GM23338 (cell line): ENCODE measurements at regions not wholly inside any gene's neighbourhood (a gene's known extent, or its start where the extent isn't known, plus 50 kb on each side); places are given as distances from the start of the nearest gene placed in this dataset.

Experiments
- ATAC-seq: fragments of 200-7000 bp; cut with Tn5 transposase; 3 replicates; pipeline ENCODE4 v1.9.1; 2020
- DNase-seq: peaks from one replicate; pipeline ENCODE4 v3.0.0-alpha.2; 2015; ENCODE audit warnings: low spot score
- H2AFZ ChIP-seq: fragments of 200-600 bp; sonication (generic); 2 replicates; pipeline ENCODE4 v1.8.0; 2016; ENCODE audit warnings: antibody characterized with exemption, mild to moderate bottlenecking, moderate library complexity
- H3F3A ChIP-seq: fragments of 200-600 bp; sonication (generic); replicated peaks from 2 replicates; pipeline ENCODE4 v1.8.0; 2017; ENCODE audit warnings: antibody characterized with exemption, mixed run types, low read depth
- H3K27ac ChIP-seq: fragments of 200-600 bp; sonication (generic); 2 replicates; pipeline ENCODE4 v1.6.1; 2016; ENCODE audit warnings: low read depth
- H3K27me3 ChIP-seq: fragments of 200-600 bp; sonication (generic); 2 replicates; pipeline ENCODE4 v1.8.0; 2016; ENCODE audit warnings: mild to moderate bottlenecking, mixed run types, moderate library complexity; ENCODE audit not compliant: insufficient read depth
- H3K36me3 ChIP-seq: fragments of 200-600 bp; sonication (generic); 2 replicates; pipeline ENCODE4 v1.8.0; 2016; ENCODE audit warnings: mild to moderate bottlenecking; ENCODE audit not compliant: insufficient read depth
- H3K4me1 ChIP-seq: fragments of 200-600 bp; sonication (generic); 2 replicates; pipeline ENCODE4 v1.8.0; 2016; ENCODE audit warnings: mild to moderate bottlenecking, moderate library complexity; ENCODE audit not compliant: insufficient read depth
- H3K4me2 ChIP-seq: fragments of 200-600 bp; sonication (generic); 2 replicates; pipeline ENCODE4 v1.7.1; 2017; ENCODE audit warnings: mixed run types
- H3K4me3 ChIP-seq: fragments of 200-600 bp; sonication (generic); 2 replicates; pipeline ENCODE4 v1.6.1; 2016; ENCODE audit warnings: mixed run types
- H3K79me2 ChIP-seq: fragments of 200-600 bp; sonication (generic); replicated peaks from 2 replicates; pipeline ENCODE4 v1.8.0; 2017; ENCODE audit warnings: mild to moderate bottlenecking; ENCODE audit not compliant: insufficient read depth
- H3K9me2 ChIP-seq: fragments of 200-600 bp; sonication (generic); 2 replicates; pipeline ENCODE4 v1.8.0; 2017; ENCODE audit not compliant: insufficient read depth
- H4K20me1 ChIP-seq: fragments of 200-600 bp; sonication (generic); replicated peaks from 2 replicates; pipeline ENCODE4 v1.8.0; 2017; ENCODE audit warnings: mild to moderate bottlenecking; ENCODE audit not compliant: insufficient read depth
- H3K27ac Mint-ChIP-seq: 2 replicates; pipeline ENCODE4 v1.8.0; 2020; ENCODE audit warnings: inconsistent platforms, mild to moderate bottlenecking, moderate library complexity, mixed read lengths
- H3K27me3 Mint-ChIP-seq: 3 replicates; pipeline ENCODE4 v1.8.0; 2022; ENCODE audit warnings: low read depth, mild to moderate bottlenecking, moderate library complexity, mixed read lengths, inconsistent platforms; ENCODE audit not compliant: insufficient read depth, poor library complexity
- H3K36me3 Mint-ChIP-seq: 3 replicates; pipeline ENCODE4 v1.8.0; 2021; ENCODE audit warnings: low read depth, mild to moderate bottlenecking, inconsistent platforms, moderate library complexity, mixed read lengths
- H3K4me1 Mint-ChIP-seq: 3 replicates; pipeline ENCODE4 v1.8.0; 2020; ENCODE audit warnings: mild to moderate bottlenecking, inconsistent platforms, mixed read lengths
- H3K4me3 Mint-ChIP-seq: 3 replicates; pipeline ENCODE4 v1.8.0; 2021; ENCODE audit warnings: moderate library complexity, mild to moderate bottlenecking, inconsistent platforms, mixed read lengths
- H3K9me3 Mint-ChIP-seq: 3 replicates; pipeline ENCODE4 v1.8.0; 2020; ENCODE audit warnings: moderate library complexity, mild to moderate bottlenecking, inconsistent platforms, mixed read lengths
- CREB1 ChIP-seq: fragments of 250-450 bp; sonication (Bioruptor Pico); IDR thresholded peaks from 2 replicates; pipeline ENCODE4 v1.5.0; 2020; ENCODE audit warnings: low read depth, mild to moderate bottlenecking, moderate library complexity
- CTCF ChIP-seq, 2 experiments: fragments of 200-600 bp in 1 of 2; sonication (generic) in 1 of 2; conservative IDR thresholded peaks; 2 replicates each; pipeline versions ENCODE4 v1.5.1 to v1.6.1; 2016 to 2017; ENCODE audit warnings: antibody characterized with exemption in 2 of 2, low read depth in 2 of 2, mild to moderate bottlenecking in 2 of 2, moderate library complexity in 1 of 2
- EZH2 ChIP-seq: fragments of 200-600 bp; sonication (generic); IDR thresholded peaks from one replicate; pipeline ENCODE4 v1.8.0; 2017; ENCODE audit warnings: antibody characterized with exemption, mild to moderate bottlenecking, low read depth; ENCODE audit not compliant: unreplicated experiment
- EZH2phosphoT487 ChIP-seq: fragments of 200-600 bp; sonication (generic); IDR thresholded peaks from one replicate; pipeline ENCODE4 v1.8.1; 2018; ENCODE audit warnings: antibody characterized with exemption; ENCODE audit not compliant: unreplicated experiment
- JUNB ChIP-seq: IDR thresholded peaks from one replicate; pipeline ENCODE4 v1.6.1; 2016; ENCODE audit warnings: antibody characterized with exemption; ENCODE audit not compliant: unreplicated experiment
- NANOG ChIP-seq: IDR thresholded peaks from 2 replicates; pipeline ENCODE4 v1.6.1; 2016; ENCODE audit warnings: antibody characterized with exemption, borderline replicate concordance
- POLR2AphosphoS5 ChIP-seq: IDR thresholded peaks from 2 replicates; pipeline ENCODE4 v1.6.1; 2016; ENCODE audit warnings: antibody characterized with exemption, low read depth
- REST ChIP-seq: IDR thresholded peaks from one replicate; pipeline ENCODE4 v1.6.1; 2018; ENCODE audit warnings: antibody characterized with exemption; ENCODE audit not compliant: unreplicated experiment
- STAT1 ChIP-seq: IDR thresholded peaks from one replicate; pipeline ENCODE4 v1.6.1; 2016; ENCODE audit warnings: antibody characterized with exemption; ENCODE audit not compliant: unreplicated experiment
- ZNF114 ChIP-seq: fragments of 250-450 bp; sonication (Bioruptor Pico); IDR thresholded peaks from 2 replicates; pipeline ENCODE4 v1.5.0; 2020; ENCODE audit warnings: mild to moderate bottlenecking, moderate library complexity
- ZNF331 ChIP-seq: fragments of 250-450 bp; sonication (Bioruptor Pico); IDR thresholded peaks from 2 replicates; pipeline ENCODE4 v1.5.0; 2020; ENCODE audit warnings: low read depth, mild to moderate bottlenecking, moderate library complexity
- TF ChIP-seq, protein P1 (sequence below): fragments of 250-450 bp; sonication (Bioruptor Pico); IDR thresholded peaks from 2 replicates; pipeline ENCODE4 v1.5.0; 2020; ENCODE audit warnings: mild to moderate bottlenecking, moderate library complexity
- TF ChIP-seq, protein P2 (sequence below): IDR thresholded peaks from 2 replicates; pipeline ENCODE4 v1.6.1; 2016; ENCODE audit warnings: antibody characterized with exemption

DNA sequence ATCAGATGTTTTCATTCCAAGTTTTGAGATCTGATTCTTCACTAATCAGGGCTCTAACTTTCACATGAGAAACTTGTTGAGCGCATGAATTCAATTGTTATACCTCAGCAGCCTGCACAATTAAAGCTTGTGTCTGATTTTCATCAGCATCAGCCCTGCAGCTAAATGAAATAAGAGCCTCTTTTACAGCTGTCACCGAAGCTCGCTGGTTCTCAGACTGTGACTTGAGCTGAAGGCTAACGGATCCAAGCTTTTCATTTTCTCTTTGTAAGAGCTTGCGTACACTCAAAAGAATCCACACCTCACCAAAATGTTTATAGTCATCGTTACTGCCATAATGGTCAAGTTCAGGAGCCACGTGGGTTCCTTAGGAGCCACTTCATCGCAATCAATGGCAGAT, 65.5 kb upstream of the BEGAIN start:
- peaks cover 17% of the 10 kb centered on the region for H3K27me3 Mint-ChIP-seq
- TF ChIP-seq POLR2AphosphoS5 (no peak), NANOG (no peak), REST (no peak), CTCF (conservative IDR thresholded peaks at IDR 0.05; ENCODE audit: low read depth in 2 of 2) (no peak), EZH2 (no peak), EZH2phosphoT487 (no peak), ZNF114 (no peak), JUNB (no peak), ZNF331 (no peak), CREB1 (CRISPR knock-in tag) (no peak), STAT1 (no peak)
- TF ChIP-seq, protein P1, sequence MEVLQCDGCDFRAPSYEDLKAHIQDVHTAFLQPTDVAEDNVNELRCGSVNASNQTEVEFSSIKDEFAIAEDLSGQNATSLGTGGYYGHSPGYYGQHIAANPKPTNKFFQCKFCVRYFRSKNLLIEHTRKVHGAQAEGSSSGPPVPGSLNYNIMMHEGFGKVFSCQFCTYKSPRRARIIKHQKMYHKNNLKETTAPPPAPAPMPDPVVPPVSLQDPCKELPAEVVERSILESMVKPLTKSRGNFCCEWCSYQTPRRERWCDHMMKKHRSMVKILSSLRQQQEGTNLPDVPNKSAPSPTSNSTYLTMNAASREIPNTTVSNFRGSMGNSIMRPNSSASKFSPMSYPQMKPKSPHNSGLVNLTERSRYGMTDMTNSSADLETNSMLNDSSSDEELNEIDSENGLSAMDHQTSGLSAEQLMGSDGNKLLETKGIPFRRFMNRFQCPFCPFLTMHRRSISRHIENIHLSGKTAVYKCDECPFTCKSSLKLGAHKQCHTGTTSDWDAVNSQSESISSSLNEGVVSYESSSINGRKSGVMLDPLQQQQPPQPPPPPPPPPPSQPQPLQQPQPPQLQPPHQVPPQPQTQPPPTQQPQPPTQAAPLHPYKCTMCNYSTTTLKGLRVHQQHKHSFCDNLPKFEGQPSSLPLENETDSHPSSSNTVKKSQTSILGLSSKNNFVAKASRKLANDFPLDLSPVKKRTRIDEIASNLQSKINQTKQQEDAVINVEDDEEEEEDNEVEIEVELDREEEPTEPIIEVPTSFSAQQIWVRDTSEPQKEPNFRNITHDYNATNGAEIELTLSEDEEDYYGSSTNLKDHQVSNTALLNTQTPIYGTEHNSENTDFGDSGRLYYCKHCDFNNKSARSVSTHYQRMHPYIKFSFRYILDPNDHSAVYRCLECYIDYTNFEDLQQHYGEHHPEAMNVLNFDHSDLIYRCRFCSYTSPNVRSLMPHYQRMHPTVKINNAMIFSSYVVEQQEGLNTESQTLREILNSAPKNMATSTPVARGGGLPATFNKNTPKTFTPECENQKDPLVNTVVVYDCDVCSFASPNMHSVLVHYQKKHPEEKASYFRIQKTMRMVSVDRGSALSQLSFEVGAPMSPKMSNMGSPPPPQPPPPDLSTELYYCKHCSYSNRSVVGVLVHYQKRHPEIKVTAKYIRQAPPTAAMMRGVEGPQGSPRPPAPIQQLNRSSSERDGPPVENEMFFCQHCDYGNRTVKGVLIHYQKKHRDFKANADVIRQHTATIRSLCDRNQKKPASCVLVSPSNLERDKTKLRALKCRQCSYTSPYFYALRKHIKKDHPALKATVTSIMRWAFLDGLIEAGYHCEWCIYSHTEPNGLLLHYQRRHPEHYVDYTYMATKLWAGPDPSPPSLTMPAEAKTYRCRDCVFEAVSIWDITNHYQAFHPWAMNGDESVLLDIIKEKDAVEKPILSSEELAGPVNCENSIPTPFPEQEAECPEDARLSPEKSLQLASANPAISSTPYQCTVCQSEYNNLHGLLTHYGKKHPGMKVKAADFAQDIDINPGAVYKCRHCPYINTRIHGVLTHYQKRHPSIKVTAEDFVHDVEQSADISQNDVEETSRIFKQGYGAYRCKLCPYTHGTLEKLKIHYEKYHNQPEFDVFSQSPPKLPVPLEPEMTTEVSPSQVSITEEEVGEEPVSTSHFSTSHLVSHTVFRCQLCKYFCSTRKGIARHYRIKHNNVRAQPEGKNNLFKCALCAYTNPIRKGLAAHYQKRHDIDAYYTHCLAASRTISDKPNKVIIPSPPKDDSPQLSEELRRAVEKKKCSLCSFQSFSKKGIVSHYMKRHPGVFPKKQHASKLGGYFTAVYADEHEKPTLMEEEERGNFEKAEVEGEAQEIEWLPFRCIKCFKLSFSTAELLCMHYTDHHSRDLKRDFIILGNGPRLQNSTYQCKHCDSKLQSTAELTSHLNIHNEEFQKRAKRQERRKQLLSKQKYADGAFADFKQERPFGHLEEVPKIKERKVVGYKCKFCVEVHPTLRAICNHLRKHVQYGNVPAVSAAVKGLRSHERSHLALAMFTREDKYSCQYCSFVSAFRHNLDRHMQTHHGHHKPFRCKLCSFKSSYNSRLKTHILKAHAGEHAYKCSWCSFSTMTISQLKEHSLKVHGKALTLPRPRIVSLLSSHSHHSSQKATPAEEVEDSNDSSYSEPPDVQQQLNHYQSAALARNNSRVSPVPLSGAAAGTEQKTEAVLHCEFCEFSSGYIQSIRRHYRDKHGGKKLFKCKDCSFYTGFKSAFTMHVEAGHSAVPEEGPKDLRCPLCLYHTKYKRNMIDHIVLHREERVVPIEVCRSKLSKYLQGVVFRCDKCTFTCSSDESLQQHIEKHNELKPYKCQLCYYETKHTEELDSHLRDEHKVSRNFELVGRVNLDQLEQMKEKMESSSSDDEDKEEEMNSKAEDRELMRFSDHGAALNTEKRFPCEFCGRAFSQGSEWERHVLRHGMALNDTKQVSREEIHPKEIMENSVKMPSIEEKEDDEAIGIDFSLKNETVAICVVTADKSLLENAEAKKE, result no peak
- TF ChIP-seq, protein P2, sequence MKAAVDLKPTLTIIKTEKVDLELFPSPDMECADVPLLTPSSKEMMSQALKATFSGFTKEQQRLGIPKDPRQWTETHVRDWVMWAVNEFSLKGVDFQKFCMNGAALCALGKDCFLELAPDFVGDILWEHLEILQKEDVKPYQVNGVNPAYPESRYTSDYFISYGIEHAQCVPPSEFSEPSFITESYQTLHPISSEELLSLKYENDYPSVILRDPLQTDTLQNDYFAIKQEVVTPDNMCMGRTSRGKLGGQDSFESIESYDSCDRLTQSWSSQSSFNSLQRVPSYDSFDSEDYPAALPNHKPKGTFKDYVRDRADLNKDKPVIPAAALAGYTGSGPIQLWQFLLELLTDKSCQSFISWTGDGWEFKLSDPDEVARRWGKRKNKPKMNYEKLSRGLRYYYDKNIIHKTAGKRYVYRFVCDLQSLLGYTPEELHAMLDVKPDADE, result no peak
- Histone ChIP-seq H4K20me1 (no peaks in the 10 kb centered on the region), H3K4me2 (no peak overlapping the region), H3K4me3 (no peak overlapping the region), H2AFZ (no peak overlapping the region), H3K9me2 (no peaks in the 10 kb centered on the region), H3K27me3 (peaks cover 4% of the 10 kb centered on the region; the same call in 1 of the 2 replicates), H3K4me1 (no peaks in the 10 kb centered on the region), H3K36me3 (no peaks in the 10 kb centered on the region), H3K27ac (no peak overlapping the region), H3F3A (no peaks in the 10 kb centered on the region), H3K79me2 (no peaks in the 10 kb centered on the region)
- no peak for ATAC-seq
- peaks cover 8% of the 10 kb centered on the region for H3K4me1 Mint-ChIP-seq
- H3K9me3 Mint-ChIP-seq, result no peaks in the 10 kb centered on the region
- no peaks in the 10 kb centered on the region for H3K36me3 Mint-ChIP-seq
- no peak overlapping the region for H3K27ac Mint-ChIP-seq
- DNase-seq, result no peak
- no peak overlapping the region for H3K4me3 Mint-ChIP-seq
